ENCODE measurements at regions not wholly inside any gene's neighbourhood (a gene's known extent, or its start where the extent isn't known, plus 50 kb on each side); places are given as distances from the start of the nearest gene placed in this dataset.

GRCh38 chr14:71469643-71470335 lies 462.4 kb upstream of the RGS6 start:
- TF ChIP-seq CTCF (IDR thresholded peaks at IDR 0.05; ENCODE audit: insufficient read depth, low read depth, low read length, missing control alignments): no peak
- no peak overlapping the region for H3K4me3 ChIP-seq (ENCODE audit: low read depth, low read length)
- peak; percentile 41 for DNase-seq (ENCODE audit: low read depth)

GRCh38 chr14:71471634-71472355 lies 460.4 kb upstream of the RGS6 start:
- DNase-seq (ENCODE audit: low read depth): no peak
- no peak overlapping the region for H3K4me3 ChIP-seq (ENCODE audit: low read depth, low read length)
- no peak for TF ChIP-seq CTCF (IDR thresholded peaks at IDR 0.05; ENCODE audit: insufficient read depth, low read depth, low read length, missing control alignments)

GRCh38 chr14:71472356-71473340 lies 459.6 kb upstream of the RGS6 start:
- TF ChIP-seq CTCF (IDR thresholded peaks at IDR 0.05; ENCODE audit: insufficient read depth, low read depth, low read length, missing control alignments): no peak
- no peak overlapping the region for H3K4me3 ChIP-seq (ENCODE audit: low read depth, low read length)
- peak; percentile 61 for DNase-seq (ENCODE audit: low read depth)

GRCh38 chr14:71473843-71474242 lies 458.4 kb upstream of the RGS6 start:
- no peak for DNase-seq (ENCODE audit: low read depth)
- no peak for TF ChIP-seq CTCF (IDR thresholded peaks at IDR 0.05; ENCODE audit: insufficient read depth, low read depth, low read length, missing control alignments)
- H3K4me3 ChIP-seq (ENCODE audit: low read depth, low read length): no peak overlapping the region

GRCh38 chr14:71474301-71475265 lies 457.6 kb upstream of the RGS6 start:
- TF ChIP-seq CTCF (IDR thresholded peaks at IDR 0.05; ENCODE audit: insufficient read depth, low read depth, low read length, missing control alignments): no peak
- no peak overlapping the region for H3K4me3 ChIP-seq (ENCODE audit: low read depth, low read length)
- DNase-seq (ENCODE audit: low read depth): no peak

- DNase-seq (ENCODE audit: low read depth): no peak
- H3K4me3 ChIP-seq (ENCODE audit: low read depth, low read length): no peak overlapping the region
- TF ChIP-seq CTCF (IDR thresholded peaks at IDR 0.05; ENCODE audit: insufficient read depth, low read depth, low read length, missing control alignments): no peak
These were observed 456.3 kb upstream of the RGS6 start for GRCh38 chr14:71475916-71476315.
